Spleen (tissue), 7 donors: ENCODE measurements at regions not wholly inside any gene's neighbourhood (a gene's known extent, or its start where the extent isn't known, plus 50 kb on each side); places are given as distances from the start of the nearest gene placed in this dataset.

ENCODE experiments used
- POLR2A ChIP-seq, 3 donors: fragments of 450-650 bp; IDR thresholded peaks; one replicate each; pipeline ENCODE4 v1.5.1; 2017; ENCODE audit warnings: antibody characterized with exemption in 3 of 3, mild to moderate bottlenecking in 1 of 3
- POLR2AphosphoS5 ChIP-seq, 3 donors: sonication (generic); formaldehyde crosslinking; IDR thresholded peaks; one replicate each; pipeline ENCODE4 v1.5.1; 2017; ENCODE audit warnings: antibody characterized with exemption in 3 of 3
- TF ChIP-seq, protein P1 (sequence below), 11 experiments: fragments of 200-600 bp in 7 of 11; fragments of 450-650 bp in 4 of 11; sonication (generic) in 4 of 11; IDR thresholded peaks in 8 of 11; conservative IDR thresholded peaks in 3 of 11; 1 replicate in 7 of 11; 2 replicates in 4 of 11; pipeline versions ENCODE4 v1.4.0 to v1.8.0; 2016 to 2021; ENCODE audit warnings: antibody characterized with exemption in 11 of 11, inconsistent platforms in 4 of 11, mild to moderate bottlenecking in 1 of 11
- donor health status: DM: no; HTN: no; CAD: no; lungs with moderate emphysema.
- donor health status: DM: no; HTN: no; CAD: no.
- donor health status: DM: no; HTN: no; CAD: no.

- TF ChIP-seq, protein P1, sequence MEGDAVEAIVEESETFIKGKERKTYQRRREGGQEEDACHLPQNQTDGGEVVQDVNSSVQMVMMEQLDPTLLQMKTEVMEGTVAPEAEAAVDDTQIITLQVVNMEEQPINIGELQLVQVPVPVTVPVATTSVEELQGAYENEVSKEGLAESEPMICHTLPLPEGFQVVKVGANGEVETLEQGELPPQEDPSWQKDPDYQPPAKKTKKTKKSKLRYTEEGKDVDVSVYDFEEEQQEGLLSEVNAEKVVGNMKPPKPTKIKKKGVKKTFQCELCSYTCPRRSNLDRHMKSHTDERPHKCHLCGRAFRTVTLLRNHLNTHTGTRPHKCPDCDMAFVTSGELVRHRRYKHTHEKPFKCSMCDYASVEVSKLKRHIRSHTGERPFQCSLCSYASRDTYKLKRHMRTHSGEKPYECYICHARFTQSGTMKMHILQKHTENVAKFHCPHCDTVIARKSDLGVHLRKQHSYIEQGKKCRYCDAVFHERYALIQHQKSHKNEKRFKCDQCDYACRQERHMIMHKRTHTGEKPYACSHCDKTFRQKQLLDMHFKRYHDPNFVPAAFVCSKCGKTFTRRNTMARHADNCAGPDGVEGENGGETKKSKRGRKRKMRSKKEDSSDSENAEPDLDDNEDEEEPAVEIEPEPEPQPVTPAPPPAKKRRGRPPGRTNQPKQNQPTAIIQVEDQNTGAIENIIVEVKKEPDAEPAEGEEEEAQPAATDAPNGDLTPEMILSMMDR (IDR thresholded peaks at IDR 0.05 in 8 of 11, conservative IDR thresholded peaks at IDR 0.05 in 3 of 11): no peak
- TF ChIP-seq POLR2AphosphoS5 (IDR thresholded peaks at IDR 0.05) (no peak), POLR2A (IDR thresholded peaks at IDR 0.05) (no peak)
These were observed 879.5 kb downstream of the TSN start for GRCh38 chr2:122634920-122635319.
